Spleen (tissue), 7 donors: ENCODE measurements at regions not wholly inside any gene's neighbourhood (a gene's known extent, or its start where the extent isn't known, plus 50 kb on each side); places are given as distances from the start of the nearest gene placed in this dataset.

Experiments used
- POLR2A ChIP-seq, 3 donors: fragments of 450-650 bp; IDR thresholded peaks; one replicate each; pipeline ENCODE4 v1.5.1; 2017; ENCODE audit warnings: antibody characterized with exemption in 3 of 3, mild to moderate bottlenecking in 1 of 3
- TF ChIP-seq, protein P1 (sequence below), 11 experiments: fragments of 200-600 bp in 7 of 11; fragments of 450-650 bp in 4 of 11; sonication (generic) in 4 of 11; IDR thresholded peaks in 8 of 11; conservative IDR thresholded peaks in 3 of 11; 1 replicate in 7 of 11; 2 replicates in 4 of 11; pipeline versions ENCODE4 v1.4.0 to v1.8.0; 2016 to 2021; ENCODE audit warnings: antibody characterized with exemption in 11 of 11, inconsistent platforms in 4 of 11, mild to moderate bottlenecking in 1 of 11
- donor health status: DM: no; HTN: no; CAD: no; lungs with moderate emphysema.
- donor health status: DM: no; HTN: no; CAD: no.
- donor health status: DM: no; HTN: no; CAD: no.

DNA sequence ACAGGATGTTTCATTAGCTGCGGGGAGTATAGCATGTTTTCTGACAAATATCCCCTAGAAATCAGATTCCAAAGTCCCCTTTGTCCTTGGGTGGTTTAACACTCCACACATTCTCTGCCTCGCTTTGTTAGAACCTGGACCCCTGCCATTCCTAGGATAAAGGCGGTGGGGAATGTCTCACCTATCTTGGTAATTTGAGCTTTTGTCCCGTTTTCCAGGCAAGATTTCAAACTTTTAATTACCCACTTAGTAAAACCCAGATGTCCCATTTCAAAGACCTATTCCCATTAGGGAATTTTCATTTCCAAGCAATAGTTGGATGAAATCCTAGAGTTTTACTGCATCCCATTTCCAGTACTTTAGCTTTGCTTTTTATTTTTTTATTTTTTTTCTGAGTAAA, 501.0 kb upstream of the MAP3K7 start:
- TF ChIP-seq POLR2A (IDR thresholded peaks at IDR 0.05) = no peak
- TF ChIP-seq, protein P1, sequence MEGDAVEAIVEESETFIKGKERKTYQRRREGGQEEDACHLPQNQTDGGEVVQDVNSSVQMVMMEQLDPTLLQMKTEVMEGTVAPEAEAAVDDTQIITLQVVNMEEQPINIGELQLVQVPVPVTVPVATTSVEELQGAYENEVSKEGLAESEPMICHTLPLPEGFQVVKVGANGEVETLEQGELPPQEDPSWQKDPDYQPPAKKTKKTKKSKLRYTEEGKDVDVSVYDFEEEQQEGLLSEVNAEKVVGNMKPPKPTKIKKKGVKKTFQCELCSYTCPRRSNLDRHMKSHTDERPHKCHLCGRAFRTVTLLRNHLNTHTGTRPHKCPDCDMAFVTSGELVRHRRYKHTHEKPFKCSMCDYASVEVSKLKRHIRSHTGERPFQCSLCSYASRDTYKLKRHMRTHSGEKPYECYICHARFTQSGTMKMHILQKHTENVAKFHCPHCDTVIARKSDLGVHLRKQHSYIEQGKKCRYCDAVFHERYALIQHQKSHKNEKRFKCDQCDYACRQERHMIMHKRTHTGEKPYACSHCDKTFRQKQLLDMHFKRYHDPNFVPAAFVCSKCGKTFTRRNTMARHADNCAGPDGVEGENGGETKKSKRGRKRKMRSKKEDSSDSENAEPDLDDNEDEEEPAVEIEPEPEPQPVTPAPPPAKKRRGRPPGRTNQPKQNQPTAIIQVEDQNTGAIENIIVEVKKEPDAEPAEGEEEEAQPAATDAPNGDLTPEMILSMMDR (IDR thresholded peaks at IDR 0.05 in 8 of 11, conservative IDR thresholded peaks at IDR 0.05 in 3 of 11) = no peak
